ENCODE measurements at regions not wholly inside any gene's neighbourhood (a gene's known extent, or its start where the extent isn't known, plus 50 kb on each side); places are given as distances from the start of the nearest gene placed in this dataset.
"Not testable (repeated sequence)": the region's sequence is repeated elsewhere in the genome, so short reads cannot be mapped to it uniquely, and the experiment has no call there.

- DNase-seq (ENCODE audit: low read depth): no peak
Observed at GRCh38 chr20:22529150-22530019, 55.0 kb downstream of the FOXA2 start.

- DNase-seq (ENCODE audit: low read depth): no peak
Observed at GRCh38 chr20:22526512-22527012, 57.8 kb downstream of the FOXA2 start.

GRCh38 chr20:22525821-22526220, 58.6 kb downstream of the FOXA2 start:
- DNase-seq (ENCODE audit: low read depth): no peak

GRCh38 chr20:22525069-22525820, 59.1 kb downstream of the FOXA2 start:
- DNase-seq (ENCODE audit: low read depth): no peak

GRCh38 chr20:22524393-22525015, 59.9 kb downstream of the FOXA2 start:
- DNase-seq (ENCODE audit: low read depth): no peak

GRCh38 chr20:22523499-22524392, 60.6 kb downstream of the FOXA2 start:
- no peak for DNase-seq (ENCODE audit: low read depth)

- no peak for DNase-seq (ENCODE audit: low read depth)
Observed at GRCh38 chr20:22523128-22523498, 61.3 kb downstream of the FOXA2 start.

GRCh38 chr20:22522701-22523100, 61.7 kb downstream of the FOXA2 start:
- no peak for DNase-seq (ENCODE audit: low read depth)

GRCh38 chr20:22521940-22522339, 62.4 kb downstream of the FOXA2 start:
- not testable (repeated sequence) for DNase-seq (ENCODE audit: low read depth)

GRCh38 chr20:22520381-22520780, 64.0 kb downstream of the FOXA2 start:
- no peak for DNase-seq (ENCODE audit: low read depth)

- DNase-seq (ENCODE audit: low read depth): no peak
Observed at GRCh38 chr20:22515264-22515663, 69.1 kb downstream of the FOXA2 start.

- no peak for DNase-seq (ENCODE audit: low read depth)
Observed at GRCh38 chr20:22513574-22513973, 70.8 kb downstream of the FOXA2 start.

GRCh38 chr20:22512911-22513489, 71.4 kb downstream of the FOXA2 start:
- no peak for DNase-seq (ENCODE audit: low read depth)

- DNase-seq (ENCODE audit: low read depth): no peak
Observed at GRCh38 chr20:22511943-22512910, 72.1 kb downstream of the FOXA2 start.

GRCh38 chr20:22509843-22510147, 74.6 kb downstream of the FOXA2 start:
- peak; percentile 3 for DNase-seq (ENCODE audit: low read depth)

- no peak for DNase-seq (ENCODE audit: low read depth)
Observed at GRCh38 chr20:22509090-22509842, 75.1 kb downstream of the FOXA2 start.

- no peak for DNase-seq (ENCODE audit: low read depth)
Observed at GRCh38 chr20:22508426-22508825, 75.9 kb downstream of the FOXA2 start.

GRCh38 chr20:22507240-22507961, 77.0 kb downstream of the FOXA2 start:
- DNase-seq (ENCODE audit: low read depth): no peak
